Effector memory CD4-positive, alpha-beta T cell (primary cell): ENCODE measurements at regions not wholly inside any gene's neighbourhood (a gene's known extent, or its start where the extent isn't known, plus 50 kb on each side); places are given as distances from the start of the nearest gene placed in this dataset.
"Not testable (repeated sequence)": the region's sequence is repeated elsewhere in the genome, so short reads cannot be mapped to it uniquely, and the experiment has no call there.

Source experiments
- DNase-seq, 3 donors: peaks; one replicate each; pipeline ENCODE4 v3.0.0-alpha.2; 2020
- H3K27ac ChIP-seq: 2 replicates; pipeline ENCODE4 v1.7.0; 2013; ENCODE audit warnings: mild to moderate bottlenecking, low read length, moderate library complexity; ENCODE audit not compliant: insufficient read depth, poor library complexity, severe bottlenecking
- H3K27me3 ChIP-seq: replicated peaks from 2 replicates; pipeline ENCODE4 v1.7.0; 2013; ENCODE audit warnings: mild to moderate bottlenecking, low read length; ENCODE audit not compliant: insufficient read depth, control insufficient read depth, poor library complexity, severe bottlenecking
- H3K36me3 ChIP-seq: 2 replicates; pipeline ENCODE4 v1.7.0; 2013; ENCODE audit warnings: mild to moderate bottlenecking, low read length, moderate library complexity; ENCODE audit not compliant: control insufficient read depth, insufficient read depth
- H3K4me1 ChIP-seq: 2 replicates; pipeline ENCODE4 v1.7.0; 2013; ENCODE audit warnings: low read length, mild to moderate bottlenecking; ENCODE audit not compliant: control insufficient read depth, insufficient read depth, poor library complexity, severe bottlenecking
- H3K4me3 ChIP-seq: 2 replicates; pipeline ENCODE4 v1.7.0; 2013; ENCODE audit warnings: low read length, low read depth, mild to moderate bottlenecking; ENCODE audit not compliant: insufficient read depth, poor library complexity, severe bottlenecking
- H3K9me3 ChIP-seq: 2 replicates; pipeline ENCODE4 v1.7.0; 2013; ENCODE audit warnings: mild to moderate bottlenecking, low read length, moderate library complexity; ENCODE audit not compliant: control insufficient read depth

DNA sequence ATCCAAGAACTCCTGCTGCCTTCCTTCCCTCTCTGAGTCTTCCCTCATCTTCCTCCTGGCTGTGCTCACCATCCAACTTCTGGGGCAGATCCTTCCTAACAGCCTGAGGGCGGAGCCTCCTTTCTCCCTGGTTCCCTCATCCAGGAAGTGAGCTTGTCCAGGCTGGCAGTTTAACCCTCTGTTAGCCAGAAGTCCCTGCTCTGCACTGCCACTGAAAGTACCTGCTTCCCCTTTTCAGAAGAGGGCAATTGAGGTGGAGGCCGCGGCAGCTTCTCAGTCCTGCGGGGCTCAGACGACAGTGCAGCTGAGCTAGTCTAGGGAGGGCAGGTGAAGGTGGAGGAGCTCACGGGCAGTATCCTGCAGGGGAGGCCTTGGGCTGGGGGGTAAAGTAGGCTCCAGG, 149.1 kb downstream of the FCRL5 start:
- Histone ChIP-seq H3K4me3 (no peak overlapping the region), H3K4me1 (no peaks in the 10 kb centered on the region), H3K27ac (no peak overlapping the region), H3K36me3 (no peaks in the 10 kb centered on the region), H3K27me3 (no peaks in the 10 kb centered on the region), H3K9me3 (no peaks in the 10 kb centered on the region)
- DNase-seq = no peak

GRCh38 chr1:157400766-157401165, 151.5 kb downstream of the FCRL5 start:
- H3K4me3 ChIP-seq = no peak overlapping the region
- no peaks in the 10 kb centered on the region for H3K4me1 ChIP-seq
- no peak overlapping the region for H3K27ac ChIP-seq

GRCh38 chr1:157399984-157400382, 152.3 kb downstream of the FCRL5 start:
- H3K9me3 ChIP-seq = no peaks in the 10 kb centered on the region
- DNase-seq = no peak
- H3K36me3 ChIP-seq = no peaks in the 10 kb centered on the region
- no peaks in the 10 kb centered on the region for H3K27me3 ChIP-seq
- H3K4me1 ChIP-seq = no peaks in the 10 kb centered on the region
- no peak overlapping the region for H3K4me3 ChIP-seq
- no peak overlapping the region for H3K27ac ChIP-seq

More at GRCh38 chr1:157400766-157401165, 151.5 kb downstream of the FCRL5 start:
- Histone ChIP-seq H3K27me3 (no peaks in the 10 kb centered on the region), H3K9me3 (no peaks in the 10 kb centered on the region), H3K36me3 (no peaks in the 10 kb centered on the region)
- no peak for DNase-seq

- no peak overlapping the region for H3K4me3 ChIP-seq
- H3K4me1 ChIP-seq = no peaks in the 10 kb centered on the region
- no peak for DNase-seq
- no peaks in the 10 kb centered on the region for H3K9me3 ChIP-seq
- H3K27me3 ChIP-seq = no peaks in the 10 kb centered on the region
- no peak overlapping the region for H3K27ac ChIP-seq
- H3K36me3 ChIP-seq = no peaks in the 10 kb centered on the region
These were observed 152.9 kb downstream of the FCRL5 start for GRCh38 chr1:157399343-157399983.

- Histone ChIP-seq H3K4me1 (no peaks in the 10 kb centered on the region), H3K36me3 (no peaks in the 10 kb centered on the region), H3K27me3 (no peaks in the 10 kb centered on the region), H3K4me3 (no peak overlapping the region), H3K9me3 (no peaks in the 10 kb centered on the region), H3K27ac (no peak overlapping the region)
- DNase-seq = no peak
These were observed 161.7 kb downstream of the FCRL5 start for GRCh38 chr1:157390651-157391050.

- no peak for DNase-seq
- no peak overlapping the region for H3K27ac ChIP-seq
- H3K4me3 ChIP-seq = no peak overlapping the region
- no peaks in the 10 kb centered on the region for H3K4me1 ChIP-seq
- H3K36me3 ChIP-seq = no peaks in the 10 kb centered on the region
- H3K9me3 ChIP-seq = no peaks in the 10 kb centered on the region
- no peaks in the 10 kb centered on the region for H3K27me3 ChIP-seq
These were observed 164.3 kb downstream of the FCRL5 start for GRCh38 chr1:157388057-157388456.

DNA sequence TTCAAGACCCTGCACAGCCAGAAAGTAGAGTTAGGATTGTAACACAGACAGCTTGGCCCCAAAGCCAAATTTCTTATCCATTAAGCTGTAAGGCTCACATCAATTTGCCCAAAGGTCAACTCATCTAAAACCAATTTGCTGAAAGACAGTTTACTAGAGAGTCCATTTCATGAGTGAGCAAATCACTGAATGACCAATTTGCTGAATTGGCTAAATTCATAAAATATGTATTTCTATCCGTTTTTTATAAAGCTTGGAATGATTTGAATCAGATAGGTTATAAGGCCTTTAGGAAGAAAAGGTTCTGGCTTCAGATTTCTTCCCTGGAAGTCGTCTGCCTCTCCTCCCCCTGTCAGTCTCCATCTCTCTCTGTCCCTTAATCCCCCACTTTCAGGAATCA, 168.1 kb downstream of the FCRL5 start:
- Histone ChIP-seq H3K4me1 (no peaks in the 10 kb centered on the region), H3K27ac (no peak overlapping the region), H3K4me3 (no peak overlapping the region), H3K36me3 (no peaks in the 10 kb centered on the region), H3K9me3 (no peaks in the 10 kb centered on the region), H3K27me3 (no peaks in the 10 kb centered on the region)
- no peak for DNase-seq

GRCh38 chr1:157382351-157382750, 170.0 kb downstream of the FCRL5 start:
- Histone ChIP-seq H3K27me3 (no peaks in the 10 kb centered on the region), H3K4me1 (no peaks in the 10 kb centered on the region), H3K27ac (no peak overlapping the region), H3K9me3 (no peaks in the 10 kb centered on the region), H3K36me3 (no peaks in the 10 kb centered on the region), H3K4me3 (no peak overlapping the region)
- DNase-seq = no peak

DNA sequence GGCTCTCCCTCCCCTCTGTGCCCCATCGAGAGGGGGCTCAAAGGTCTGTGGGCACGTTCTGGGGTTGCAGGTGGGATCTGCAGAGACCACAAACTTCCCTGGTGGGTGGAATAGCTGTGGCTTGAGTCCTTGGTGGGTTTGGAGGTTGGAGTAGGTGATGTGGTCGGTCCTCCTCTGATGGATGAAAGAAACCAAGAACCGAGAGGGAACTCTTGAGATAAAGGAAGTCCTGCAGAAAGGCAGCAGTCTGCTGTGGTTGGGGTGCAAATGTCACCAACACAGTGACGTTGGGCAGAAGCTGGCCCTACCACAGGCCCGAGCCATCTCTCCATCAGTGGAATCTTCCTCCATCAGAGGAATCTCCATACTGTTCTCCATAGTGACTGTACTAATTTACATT, 171.8 kb downstream of the FCRL5 start:
- DNase-seq = no peak
- Histone ChIP-seq H3K36me3 (no peaks in the 10 kb centered on the region), H3K27ac (no peak overlapping the region), H3K4me1 (no peaks in the 10 kb centered on the region), H3K27me3 (no peaks in the 10 kb centered on the region), H3K4me3 (no peak overlapping the region), H3K9me3 (no peaks in the 10 kb centered on the region)

DNA sequence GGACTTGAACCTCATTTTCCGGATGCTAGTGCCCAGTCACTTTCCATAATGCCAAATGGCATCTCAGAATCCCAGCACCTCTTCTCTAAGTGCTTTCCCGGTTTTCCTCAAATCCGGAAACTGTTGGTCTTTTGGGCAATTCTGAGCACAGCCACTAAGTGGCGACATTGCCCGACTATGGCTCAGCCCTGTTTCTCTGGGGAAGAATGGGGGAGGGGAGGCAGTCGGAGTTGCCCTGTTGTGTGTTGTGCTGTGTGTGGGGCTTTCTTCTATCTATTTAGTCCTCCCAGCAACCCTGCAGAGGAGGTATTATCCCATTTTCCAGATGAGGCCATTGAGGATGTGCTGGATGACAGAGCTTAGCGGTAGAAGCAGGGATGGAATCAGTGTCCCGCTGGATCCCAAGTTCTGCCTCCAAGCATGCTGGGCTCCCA, 175.0 kb downstream of the FCRL5 start:
- not testable (repeated sequence) for DNase-seq, H3K36me3 ChIP-seq, H3K27me3 ChIP-seq, H3K27ac ChIP-seq, H3K9me3 ChIP-seq, H3K4me3 ChIP-seq, H3K4me1 ChIP-seq
